IMR-90 (cell line): ENCODE measurements at regions not wholly inside any gene's neighbourhood (a gene's known extent, or its start where the extent isn't known, plus 50 kb on each side); places are given as distances from the start of the nearest gene placed in this dataset.

Experiments used
- ATAC-seq: fragments of 200-7000 bp; cut with Tn5 transposase; 2 replicates; pipeline ENCODE4 v1.9.1; 2020; ENCODE audit warnings: low read depth, mild to moderate bottlenecking, moderate library complexity
- BruUV-seq: library from RNA; stranded (reverse); fragments of 400-500 nt; replicated peaks from 2 replicates; lab custom pipeline; 2021; lab: Mats Ljungman, UMichigan
- CTCF ChIA-PET: fragments of 300-600 bp; formaldehyde crosslinking; extraction: SDS; loops from one replicate; lab custom pipeline; 2021; ENCODE audit warnings: antibody characterized with exemption; lab: Yijun Ruan, JAX
- POLR2A ChIA-PET: fragments of 300-600 bp; sonication (Branson Sonifier 250); formaldehyde crosslinking; loops from one replicate; lab custom pipeline; 2022; ENCODE audit warnings: antibody characterized with exemption; ENCODE audit not compliant: unreplicated experiment; lab: Charles Lee
- DNase-seq: peaks from one replicate; pipeline ENCODE4 v3.0.0; 2013
- H2AFZ ChIP-seq: replicated peaks from 2 replicates; pipeline ENCODE3; 2013; ENCODE audit warnings: low read length, mild to moderate bottlenecking; ENCODE audit not compliant: poor library complexity
- H2AK5ac ChIP-seq: 2 replicates; pipeline ENCODE4 v1.6.1; 2013; ENCODE audit warnings: low read depth, low read length, inconsistent platforms
- H2AK9ac ChIP-seq: replicated peaks from 2 replicates; pipeline ENCODE3; 2013; ENCODE audit warnings: mild to moderate bottlenecking, low read depth, low read length, moderate library complexity; ENCODE audit not compliant: poor library complexity
- H2BK120ac ChIP-seq: 2 replicates; pipeline ENCODE4 v1.6.1; 2013; ENCODE audit warnings: low read depth, low read length, inconsistent platforms
- H2BK15ac ChIP-seq: 3 replicates; pipeline ENCODE4 v1.6.1; 2013; ENCODE audit warnings: low read depth, low read length, inconsistent platforms
- H2BK20ac ChIP-seq: 2 replicates; pipeline ENCODE4 v1.6.1; 2013; ENCODE audit warnings: low read depth, mild to moderate bottlenecking, inconsistent platforms, low read length, moderate library complexity
- H2BK5ac ChIP-seq: 2 replicates; pipeline ENCODE4 v1.6.1; 2013; ENCODE audit warnings: mild to moderate bottlenecking, low read depth, low read length, inconsistent platforms; ENCODE audit not compliant: poor library complexity, severe bottlenecking
- H3K14ac ChIP-seq: replicated peaks from 2 replicates; pipeline ENCODE4 v1.6.1; 2013; ENCODE audit warnings: low read depth, low read length, inconsistent platforms
- H3K18ac ChIP-seq: 2 replicates; pipeline ENCODE4 v1.6.1; 2013; ENCODE audit warnings: low read depth, low read length, control low read depth
- H3K23ac ChIP-seq: 2 replicates; pipeline ENCODE4 v1.6.1; 2013; ENCODE audit warnings: low read depth, low read length, inconsistent platforms
- H3K27ac ChIP-seq: 2 replicates; pipeline ENCODE4 v1.5.1; 2013; ENCODE audit warnings: mild to moderate bottlenecking, control low read depth, low read length; ENCODE audit not compliant: insufficient read depth
- H3K27me3 ChIP-seq: 2 replicates; pipeline ENCODE4 v1.6.1; 2013; ENCODE audit warnings: low read length; ENCODE audit not compliant: control insufficient read depth, insufficient read depth
- H3K36me3 ChIP-seq: 2 replicates; pipeline ENCODE4 v1.6.1; 2013; ENCODE audit warnings: low read length, mixed read lengths; ENCODE audit not compliant: control insufficient read depth, insufficient read depth
- H3K4ac ChIP-seq: 2 replicates; pipeline ENCODE4 v1.6.1; 2013; ENCODE audit warnings: low read depth, low read length, inconsistent platforms
- H3K4me1 ChIP-seq: 2 replicates; pipeline ENCODE4 v1.6.1; 2013; ENCODE audit warnings: low read length, mixed read lengths; ENCODE audit not compliant: control insufficient read depth, insufficient read depth
- H3K4me2 ChIP-seq: 2 replicates; pipeline ENCODE4 v1.6.1; 2013; ENCODE audit warnings: low read depth, mild to moderate bottlenecking, control low read depth, low read length, moderate library complexity
- H3K4me3 ChIP-seq: 2 replicates; pipeline ENCODE4 v1.5.1; 2013; ENCODE audit warnings: low read depth, mild to moderate bottlenecking, control low read depth, low read length, moderate library complexity; ENCODE audit not compliant: insufficient read depth
- H3K56ac ChIP-seq: 2 replicates; pipeline ENCODE4 v1.6.1; 2013; ENCODE audit warnings: low read length, inconsistent platforms; ENCODE audit not compliant: insufficient read depth; ENCODE audit errors: extremely low read depth
- H3K79me1 ChIP-seq, 2 experiments: 2 replicates each; pipeline ENCODE4 v1.6.1; 2013; ENCODE audit warnings: low read length in 2 of 2, inconsistent platforms in 1 of 2, low read depth in 1 of 2
- H3K9ac ChIP-seq: 2 replicates; pipeline ENCODE4 v1.6.1; 2013; ENCODE audit warnings: low read depth, low read length, control low read depth
- H3K9me1 ChIP-seq: 2 replicates; pipeline ENCODE4 v1.6.1; 2013; ENCODE audit warnings: low read length, inconsistent platforms; ENCODE audit not compliant: insufficient read depth
- H3K9me3 ChIP-seq: 2 replicates; pipeline ENCODE4 v1.6.1; 2013; ENCODE audit warnings: low read length; ENCODE audit not compliant: control insufficient read depth, insufficient read depth
- H4K20me1 ChIP-seq: 2 replicates; pipeline ENCODE4 v1.6.1; 2013; ENCODE audit warnings: low read length, inconsistent platforms; ENCODE audit not compliant: insufficient read depth
- H4K5ac ChIP-seq: 2 replicates; pipeline ENCODE4 v1.6.1; 2013; ENCODE audit warnings: mild to moderate bottlenecking, low read depth, low read length, control low read depth
- H4K8ac ChIP-seq, 2 experiments: 2 replicates each; pipeline ENCODE4 v1.6.1; 2013; ENCODE audit warnings: low read depth in 2 of 2, low read length in 2 of 2, control low read depth in 1 of 2, inconsistent platforms in 1 of 2
- H4K91ac ChIP-seq: 2 replicates; pipeline ENCODE4 v1.6.1; 2013; ENCODE audit warnings: low read depth, low read length, inconsistent platforms; ENCODE audit not compliant: insufficient read depth
- BHLHE40 ChIP-seq: fragments of 150-350 bp; IDR thresholded peaks from 2 replicates; pipeline ENCODE4 v1.6.1; 2016; ENCODE audit warnings: mild to moderate bottlenecking, low read depth, low read length
- CEBPB ChIP-seq: IDR thresholded peaks from 2 replicates; pipeline ENCODE4 v1.6.1; 2012; ENCODE audit warnings: low read depth, low read length, improper control_type of control experiment
- CHD1 ChIP-seq: IDR thresholded peaks from 2 replicates; pipeline ENCODE4 v1.6.1; 2012; ENCODE audit warnings: low read depth, low read length, improper control_type of control experiment
- MAZ ChIP-seq: IDR thresholded peaks from 2 replicates; pipeline ENCODE4 v1.6.1; 2012; ENCODE audit warnings: low read depth, mild to moderate bottlenecking, low read length, improper control_type of control experiment, moderate library complexity, borderline replicate concordance
- RAD21 ChIP-seq: IDR thresholded peaks from 2 replicates; pipeline ENCODE4 v1.6.1; 2012; ENCODE audit warnings: low read length, improper control_type of control experiment
- RCOR1 ChIP-seq: IDR thresholded peaks from 2 replicates; pipeline ENCODE4 v1.6.1; 2012; ENCODE audit warnings: mild to moderate bottlenecking, low read length, improper control_type of control experiment; ENCODE audit not compliant: insufficient replicate concordance
- WGBS, 2 experiments: methylation state at CpG; one replicate each; pipeline versions ENCODE4 v1.1.5 to v1.1.7; 2013; ENCODE audit warnings: missing lambda C conversion rate in 2 of 2; ENCODE audit not compliant: insufficient read length in 1 of 2; ENCODE audit errors: extremely low coverage in 2 of 2; 5-methylcytosine and 5-hydroxymethylcytosine counted together
- dilution Hi-C: fragments of 300-500 bp; cut with HindIII; formaldehyde crosslinking; loops from one replicate; pipeline ENCODE4 v1.14.3; 2018; ENCODE audit warnings: low sequenced_read_pairs; ENCODE audit not compliant: unreplicated experiment
- in situ Hi-C: fragments of 300-500 bp; cut with MboI; formaldehyde crosslinking; loops from 3 replicates; pipeline ENCODE4 v1.14.3; 2019; ENCODE audit warnings: low sequenced_read_pairs, inconsistent platforms, mixed read lengths
- intact Hi-C: fragments of 100-400 bp; cut with micrococcal nuclease; formaldehyde crosslinking; loops from 2 replicates; pipeline ENCODE4 v1.10.0; 2022
- TF ChIP-seq, protein P1 (sequence below): conservative IDR thresholded peaks from 2 replicates; pipeline ENCODE4 v1.5.1; 2012; ENCODE audit warnings: mild to moderate bottlenecking, low read depth, low read length, improper control_type of control experiment
- TF ChIP-seq, protein P2 (sequence below): fragments of 150-350 bp; IDR thresholded peaks from 2 replicates; pipeline ENCODE4 v1.6.1; 2016; ENCODE audit warnings: low read depth, mild to moderate bottlenecking, low read length, moderate library complexity, borderline replicate concordance

DNA sequence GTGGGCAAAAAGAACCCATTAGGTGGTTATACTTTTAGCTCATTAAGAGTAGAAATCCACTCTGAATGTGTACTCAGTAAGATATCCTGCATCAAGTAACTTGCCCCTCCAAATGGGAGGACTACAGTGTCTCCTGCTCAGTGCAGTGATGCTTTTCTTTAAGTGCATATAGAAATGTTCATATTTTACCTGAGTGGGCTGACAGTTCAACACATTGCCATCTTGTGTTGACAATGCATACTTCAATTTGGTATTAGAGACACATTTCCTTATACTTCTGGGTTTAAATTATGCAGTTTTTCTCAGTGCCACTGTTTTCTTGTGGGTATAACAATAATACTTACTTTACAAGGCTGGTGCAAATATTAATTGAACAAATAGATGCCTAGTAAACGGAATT, 318.6 kb upstream of the TMPRSS15 start:
- ATAC-seq (no peak), DNase-seq (no peak)
- no peak overlapping the region for H3K56ac ChIP-seq
- no peak overlapping the region for H2BK120ac ChIP-seq
- no peak overlapping the region for H2BK5ac ChIP-seq
- H3K4me3 ChIP-seq = no peak overlapping the region
- POLR2A ChIA-PET = no interaction called here
- in situ Hi-C loops (no loop called here), dilution Hi-C loops (no loop called here), intact Hi-C loops (no loop called here)
- no peak overlapping the region for H3K27ac ChIP-seq
- H3K4ac ChIP-seq = no peak overlapping the region
- no peaks in the 10 kb centered on the region for H4K20me1 ChIP-seq
- no peak overlapping the region for H3K4me2 ChIP-seq
- H2AFZ ChIP-seq = no peak overlapping the region
- H4K8ac ChIP-seq = no peak overlapping the region
- no peak for TF ChIP-seq BHLHE40
- TF ChIP-seq CEBPB = no peak
- no peak for TF ChIP-seq RCOR1
- TF ChIP-seq, protein P1, sequence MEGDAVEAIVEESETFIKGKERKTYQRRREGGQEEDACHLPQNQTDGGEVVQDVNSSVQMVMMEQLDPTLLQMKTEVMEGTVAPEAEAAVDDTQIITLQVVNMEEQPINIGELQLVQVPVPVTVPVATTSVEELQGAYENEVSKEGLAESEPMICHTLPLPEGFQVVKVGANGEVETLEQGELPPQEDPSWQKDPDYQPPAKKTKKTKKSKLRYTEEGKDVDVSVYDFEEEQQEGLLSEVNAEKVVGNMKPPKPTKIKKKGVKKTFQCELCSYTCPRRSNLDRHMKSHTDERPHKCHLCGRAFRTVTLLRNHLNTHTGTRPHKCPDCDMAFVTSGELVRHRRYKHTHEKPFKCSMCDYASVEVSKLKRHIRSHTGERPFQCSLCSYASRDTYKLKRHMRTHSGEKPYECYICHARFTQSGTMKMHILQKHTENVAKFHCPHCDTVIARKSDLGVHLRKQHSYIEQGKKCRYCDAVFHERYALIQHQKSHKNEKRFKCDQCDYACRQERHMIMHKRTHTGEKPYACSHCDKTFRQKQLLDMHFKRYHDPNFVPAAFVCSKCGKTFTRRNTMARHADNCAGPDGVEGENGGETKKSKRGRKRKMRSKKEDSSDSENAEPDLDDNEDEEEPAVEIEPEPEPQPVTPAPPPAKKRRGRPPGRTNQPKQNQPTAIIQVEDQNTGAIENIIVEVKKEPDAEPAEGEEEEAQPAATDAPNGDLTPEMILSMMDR = no peak
- TF ChIP-seq CHD1 = no peak
- TF ChIP-seq RAD21 = no peak
- no peak for TF ChIP-seq MAZ
- TF ChIP-seq, protein P2, sequence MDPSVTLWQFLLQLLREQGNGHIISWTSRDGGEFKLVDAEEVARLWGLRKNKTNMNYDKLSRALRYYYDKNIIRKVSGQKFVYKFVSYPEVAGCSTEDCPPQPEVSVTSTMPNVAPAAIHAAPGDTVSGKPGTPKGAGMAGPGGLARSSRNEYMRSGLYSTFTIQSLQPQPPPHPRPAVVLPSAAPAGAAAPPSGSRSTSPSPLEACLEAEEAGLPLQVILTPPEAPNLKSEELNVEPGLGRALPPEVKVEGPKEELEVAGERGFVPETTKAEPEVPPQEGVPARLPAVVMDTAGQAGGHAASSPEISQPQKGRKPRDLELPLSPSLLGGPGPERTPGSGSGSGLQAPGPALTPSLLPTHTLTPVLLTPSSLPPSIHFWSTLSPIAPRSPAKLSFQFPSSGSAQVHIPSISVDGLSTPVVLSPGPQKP = no peak
- WGBS, 2 experiments = no CpG with 5 or more reads among the region's 1 CpG
- H3K79me1 ChIP-seq = no peaks in the 10 kb centered on the region
- H2AK5ac ChIP-seq = no peak overlapping the region
- no peaks in the 10 kb centered on the region for H3K27me3 ChIP-seq
- CTCF ChIA-PET = no interaction called here
- H3K14ac ChIP-seq = no peak overlapping the region
- H3K9me3 ChIP-seq = peaks cover 9% of the 10 kb centered on the region
- H2BK20ac ChIP-seq = no peak overlapping the region
- no peaks in the 10 kb centered on the region for H3K36me3 ChIP-seq
- no peak overlapping the region for H4K91ac ChIP-seq
- no TSS peak for BruUV-seq
- H3K9ac ChIP-seq = no peak overlapping the region
- H3K9me1 ChIP-seq = no peaks in the 10 kb centered on the region
- no peak overlapping the region for H3K18ac ChIP-seq
- no peak overlapping the region for H2AK9ac ChIP-seq
- H3K23ac ChIP-seq = no peak overlapping the region
- no peak overlapping the region for H2BK15ac ChIP-seq
- no peak overlapping the region for H4K5ac ChIP-seq
- no peaks in the 10 kb centered on the region for H3K4me1 ChIP-seq
